NK-92 (cell line): ENCODE measurements at regions not wholly inside any gene's neighbourhood (a gene's known extent, or its start where the extent isn't known, plus 50 kb on each side); places are given as distances from the start of the nearest gene placed in this dataset.

ENCODE experiments used
- DNase-seq: peaks from one replicate; lab custom pipeline; 2025; ENCODE audit not compliant: unreplicated experiment; lab: John Stamatoyannopoulos, UW

GRCh38 chr15:69574506-69574905 lies 121.9 kb downstream of the RPLP1 start:
- DNase-seq: no peak

- no peak for DNase-seq
Observed at GRCh38 chr15:69575387-69575786, 122.8 kb downstream of the RPLP1 start.

- no peak for DNase-seq
Observed at GRCh38 chr15:69576035-69576526, 123.5 kb downstream of the RPLP1 start.

- DNase-seq: no peak
Observed at GRCh38 chr15:69576948-69577351, 124.3 kb downstream of the RPLP1 start.

GRCh38 chr15:69577397-69577796 lies 124.8 kb downstream of the RPLP1 start:
- DNase-seq: no peak

GRCh38 chr15:69578252-69578651 lies 125.6 kb downstream of the RPLP1 start:
- no peak for DNase-seq

GRCh38 chr15:69578787-69579583 lies 126.4 kb downstream of the RPLP1 start:
- DNase-seq: no peak

GRCh38 chr15:69579950-69580618 lies 127.5 kb downstream of the RPLP1 start:
- DNase-seq: no peak

- no peak for DNase-seq
Observed at GRCh38 chr15:69583626-69584025, 131.0 kb downstream of the RPLP1 start.

GRCh38 chr15:69585937-69586336 lies 133.3 kb downstream of the RPLP1 start:
- no peak for DNase-seq

- no peak for DNase-seq
Observed at GRCh38 chr15:69586721-69587120, 134.1 kb downstream of the RPLP1 start.

GRCh38 chr15:69587723-69588426 lies 135.3 kb downstream of the RPLP1 start:
- no peak for DNase-seq

- DNase-seq: no peak
Observed at GRCh38 chr15:69590201-69590710, 137.6 kb downstream of the RPLP1 start.

GRCh38 chr15:69590932-69591524 lies 138.4 kb downstream of the RPLP1 start:
- DNase-seq: no peak

GRCh38 chr15:69591905-69592508 lies 139.4 kb downstream of the RPLP1 start:
- DNase-seq: no peak

GRCh38 chr15:69592954-69593353 lies 140.3 kb downstream of the RPLP1 start:
- no peak for DNase-seq

GRCh38 chr15:69593488-69593887 lies 140.9 kb downstream of the RPLP1 start:
- no peak for DNase-seq

- DNase-seq: no peak
Observed at GRCh38 chr15:69593981-69594966, 141.7 kb downstream of the RPLP1 start.

GRCh38 chr15:69595009-69595791 lies 142.6 kb downstream of the RPLP1 start:
- DNase-seq: no peak
